ENCODE measurements at regions not wholly inside any gene's neighbourhood (a gene's known extent, or its start where the extent isn't known, plus 50 kb on each side); places are given as distances from the start of the nearest gene placed in this dataset.

DNA sequence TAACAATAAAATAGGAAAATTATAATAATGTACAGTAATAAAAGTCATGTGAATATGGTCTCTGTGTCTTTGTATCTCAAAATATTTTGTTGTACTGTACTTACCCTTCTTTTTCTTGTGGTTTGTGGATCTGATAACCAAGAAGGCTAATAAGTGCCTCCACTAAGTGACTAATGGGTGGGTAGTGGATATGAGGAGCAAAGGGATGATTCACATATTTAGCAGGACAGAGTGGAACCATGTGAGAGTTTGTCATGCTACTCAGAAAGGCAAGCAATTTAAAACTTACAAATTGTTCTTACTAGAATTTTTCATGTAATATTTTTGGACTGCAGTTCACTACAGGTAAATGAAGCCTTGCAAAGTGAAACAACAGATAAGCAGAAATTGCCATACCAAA, 1241.2 kb upstream of the CDH2 start (continued):
- TF ChIP-seq, protein P1, sequence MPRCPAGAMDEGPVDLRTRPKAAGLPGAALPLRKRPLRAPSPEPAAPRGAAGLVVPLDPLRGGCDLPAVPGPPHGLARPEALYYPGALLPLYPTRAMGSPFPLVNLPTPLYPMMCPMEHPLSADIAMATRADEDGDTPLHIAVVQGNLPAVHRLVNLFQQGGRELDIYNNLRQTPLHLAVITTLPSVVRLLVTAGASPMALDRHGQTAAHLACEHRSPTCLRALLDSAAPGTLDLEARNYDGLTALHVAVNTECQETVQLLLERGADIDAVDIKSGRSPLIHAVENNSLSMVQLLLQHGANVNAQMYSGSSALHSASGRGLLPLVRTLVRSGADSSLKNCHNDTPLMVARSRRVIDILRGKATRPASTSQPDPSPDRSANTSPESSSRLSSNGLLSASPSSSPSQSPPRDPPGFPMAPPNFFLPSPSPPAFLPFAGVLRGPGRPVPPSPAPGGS (IDR thresholded peaks at IDR 0.05; ENCODE audit: borderline replicate concordance, insufficient read depth, low read depth, low read length, poor library complexity, severe bottlenecking): no peak
- TF ChIP-seq, protein P2, sequence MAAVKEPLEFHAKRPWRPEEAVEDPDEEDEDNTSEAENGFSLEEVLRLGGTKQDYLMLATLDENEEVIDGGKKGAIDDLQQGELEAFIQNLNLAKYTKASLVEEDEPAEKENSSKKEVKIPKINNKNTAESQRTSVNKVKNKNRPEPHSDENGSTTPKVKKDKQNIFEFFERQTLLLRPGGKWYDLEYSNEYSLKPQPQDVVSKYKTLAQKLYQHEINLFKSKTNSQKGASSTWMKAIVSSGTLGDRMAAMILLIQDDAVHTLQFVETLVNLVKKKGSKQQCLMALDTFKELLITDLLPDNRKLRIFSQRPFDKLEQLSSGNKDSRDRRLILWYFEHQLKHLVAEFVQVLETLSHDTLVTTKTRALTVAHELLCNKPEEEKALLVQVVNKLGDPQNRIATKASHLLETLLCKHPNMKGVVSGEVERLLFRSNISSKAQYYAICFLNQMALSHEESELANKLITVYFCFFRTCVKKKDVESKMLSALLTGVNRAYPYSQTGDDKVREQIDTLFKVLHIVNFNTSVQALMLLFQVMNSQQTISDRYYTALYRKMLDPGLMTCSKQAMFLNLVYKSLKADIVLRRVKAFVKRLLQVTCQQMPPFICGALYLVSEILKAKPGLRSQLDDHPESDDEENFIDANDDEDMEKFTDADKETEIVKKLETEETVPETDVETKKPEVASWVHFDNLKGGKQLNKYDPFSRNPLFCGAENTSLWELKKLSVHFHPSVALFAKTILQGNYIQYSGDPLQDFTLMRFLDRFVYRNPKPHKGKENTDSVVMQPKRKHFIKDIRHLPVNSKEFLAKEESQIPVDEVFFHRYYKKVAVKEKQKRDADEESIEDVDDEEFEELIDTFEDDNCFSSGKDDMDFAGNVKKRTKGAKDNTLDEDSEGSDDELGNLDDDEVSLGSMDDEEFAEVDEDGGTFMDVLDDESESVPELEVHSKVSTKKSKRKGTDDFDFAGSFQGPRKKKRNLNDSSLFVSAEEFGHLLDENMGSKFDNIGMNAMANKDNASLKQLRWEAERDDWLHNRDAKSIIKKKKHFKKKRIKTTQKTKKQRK (IDR thresholded peaks at IDR 0.05; ENCODE audit: low read depth, low read length): no peak

DNA sequence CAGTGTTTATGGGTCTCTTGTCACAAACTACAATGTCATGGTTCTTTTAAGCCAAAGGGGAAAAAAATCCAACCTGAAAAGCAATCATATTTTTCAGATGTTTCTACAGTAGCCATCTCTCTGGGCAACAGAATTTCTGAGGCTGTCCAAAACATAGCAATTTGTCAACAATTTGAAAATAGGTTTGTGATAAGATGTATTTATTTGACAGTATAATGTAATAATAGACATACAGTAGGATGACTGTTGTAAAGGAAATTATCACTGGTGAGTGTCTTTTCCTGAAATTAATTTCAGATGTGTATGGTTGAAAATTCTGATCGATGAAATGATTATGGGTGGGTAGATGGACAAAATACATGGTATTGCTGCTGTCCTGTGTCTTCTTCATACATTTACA, 1230.1 kb upstream of the CDH2 start:
- Histone ChIP-seq H3K9ac (ENCODE audit: control insufficient read depth, insufficient read depth, low read length) (no peak overlapping the region), H4K20me1 (ENCODE audit: control insufficient read depth, insufficient read depth) (no peaks in the 10 kb centered on the region), H3K36me3 (ENCODE audit: control insufficient read depth in 2 of 2, insufficient read depth in 2 of 2, low read length in 1 of 2) (no peaks in the 10 kb centered on the region), H3K9me3 (replicated peaks; ENCODE audit: control insufficient read depth, insufficient read depth, low read length) (no peaks in the 10 kb centered on the region), H3K4me3 (no peak overlapping the region), H3K4me2 (ENCODE audit: control insufficient read depth, insufficient read depth) (no peak overlapping the region), H2AFZ (ENCODE audit: control insufficient read depth, low read depth, low read length) (no peak overlapping the region), H3K27me3 (replicated peaks in 1 of 2; ENCODE audit: control insufficient read depth in 2 of 2, insufficient read depth in 2 of 2, low read length in 1 of 2) (no peaks in the 10 kb centered on the region), H3K27ac (ENCODE audit: control insufficient read depth, insufficient read depth) (no peak overlapping the region), H3K79me2 (ENCODE audit: control insufficient read depth, insufficient read depth, low read length) (no peaks in the 10 kb centered on the region), H3K4me1 (ENCODE audit: control insufficient read depth, insufficient read depth, low read length) (no peaks in the 10 kb centered on the region)
- ATAC-seq: no peak
- ChIA-PET SMC1A (ENCODE audit: uncharacterized antibody, unreplicated experiment) (no interaction called here), POLR2A (no interaction called here), RAD21 (ENCODE audit: unreplicated experiment) (no interaction called here), CTCF (no interaction called here)
- in situ Hi-C loops (cut with MboI): no loop called here
- FAIRE-seq: no peak
- no TSS peak for BruUV-seq (replicated peaks)
- DNase-seq (ENCODE audit: low read depth, low spot score): no peak
- WGBS (ENCODE audit: insufficient coverage, insufficient replicate concordance, low lambda C conversion rate, missing lambda C conversion rate): 0% methylated on average over 1 of the region's 1 CpG
- intact Hi-C loops (cut with micrococcal nuclease; ENCODE audit: unreplicated experiment): no loop called here
- TF ChIP-seq HDAC6 (IDR thresholded peaks at IDR 0.05; ENCODE audit: unreplicated experiment): no peak
- no peak for TF ChIP-seq MTA3 (IDR thresholded peaks at IDR 0.05; ENCODE audit: borderline replicate concordance, low read length)
- TF ChIP-seq, protein P1 (IDR thresholded peaks at IDR 0.05; ENCODE audit: borderline replicate concordance, insufficient read depth, low read depth, low read length, poor library complexity, severe bottlenecking): no peak
- TF ChIP-seq, protein P3, sequence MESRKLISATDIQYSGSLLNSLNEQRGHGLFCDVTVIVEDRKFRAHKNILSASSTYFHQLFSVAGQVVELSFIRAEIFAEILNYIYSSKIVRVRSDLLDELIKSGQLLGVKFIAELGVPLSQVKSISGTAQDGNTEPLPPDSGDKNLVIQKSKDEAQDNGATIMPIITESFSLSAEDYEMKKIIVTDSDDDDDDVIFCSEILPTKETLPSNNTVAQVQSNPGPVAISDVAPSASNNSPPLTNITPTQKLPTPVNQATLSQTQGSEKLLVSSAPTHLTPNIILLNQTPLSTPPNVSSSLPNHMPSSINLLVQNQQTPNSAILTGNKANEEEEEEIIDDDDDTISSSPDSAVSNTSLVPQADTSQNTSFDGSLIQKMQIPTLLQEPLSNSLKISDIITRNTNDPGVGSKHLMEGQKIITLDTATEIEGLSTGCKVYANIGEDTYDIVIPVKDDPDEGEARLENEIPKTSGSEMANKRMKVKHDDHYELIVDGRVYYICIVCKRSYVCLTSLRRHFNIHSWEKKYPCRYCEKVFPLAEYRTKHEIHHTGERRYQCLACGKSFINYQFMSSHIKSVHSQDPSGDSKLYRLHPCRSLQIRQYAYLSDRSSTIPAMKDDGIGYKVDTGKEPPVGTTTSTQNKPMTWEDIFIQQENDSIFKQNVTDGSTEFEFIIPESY (IDR thresholded peaks at IDR 0.05): no peak
- no peak for TF ChIP-seq SIX5 (IDR thresholded peaks at IDR 0.05; ENCODE audit: low read depth, low read length, severe bottlenecking)
- no peak for TF ChIP-seq KDM1A (IDR thresholded peaks at IDR 0.05; ENCODE audit: borderline replicate concordance)
- no peak for TF ChIP-seq SMARCA5 (IDR thresholded peaks at IDR 0.05)
- TF ChIP-seq EZH2 (IDR thresholded peaks at IDR 0.05; ENCODE audit: borderline replicate concordance, control insufficient read depth, low read depth, low read length): no peak
- TF ChIP-seq NFYA (IDR thresholded peaks at IDR 0.05; ENCODE audit: borderline replicate concordance, low read depth, low read length): no peak
- TF ChIP-seq PML (IDR thresholded peaks at IDR 0.05; ENCODE audit: low read length): no peak
- TF ChIP-seq IRF5 (IDR thresholded peaks at IDR 0.05; ENCODE audit: borderline replicate concordance): no peak
- no peak for TF ChIP-seq EGR1 (IDR thresholded peaks at IDR 0.05; ENCODE audit: borderline replicate concordance in 1 of 2, low read depth in 2 of 2, low read length in 2 of 2)
